SK-N-SH treated with all-trans-retinoic acid at 6 μM for 48 hours (cell line): ENCODE measurements at regions not wholly inside any gene's neighbourhood (a gene's known extent, or its start where the extent isn't known, plus 50 kb on each side); places are given as distances from the start of the nearest gene placed in this dataset.

Experiments
- ARNTL ChIP-seq: fragments of 450-650 bp; formaldehyde crosslinking; IDR thresholded peaks from 2 replicates; pipeline ENCODE4 v1.5.0; 2020; ENCODE audit warnings: low read depth, mild to moderate bottlenecking, moderate library complexity, borderline replicate concordance
- ISL1 ChIP-seq: fragments of 250-450 bp; sonication (Bioruptor Pico); IDR thresholded peaks from 2 replicates; pipeline ENCODE4 v2.1.2; 2022; ENCODE audit warnings: mild to moderate bottlenecking, moderate library complexity
- ZC3H10 ChIP-seq: fragments of 250-450 bp; sonication (Bioruptor Pico); IDR thresholded peaks from 2 replicates; pipeline ENCODE4 v1.5.1; 2021; ENCODE audit warnings: mild to moderate bottlenecking, moderate library complexity
- ZNF565 ChIP-seq: fragments of 450-650 bp; formaldehyde crosslinking; conservative IDR thresholded peaks from 2 replicates; pipeline ENCODE4 v1.5.0; 2020; ENCODE audit warnings: low read depth, mild to moderate bottlenecking, moderate library complexity

DNA sequence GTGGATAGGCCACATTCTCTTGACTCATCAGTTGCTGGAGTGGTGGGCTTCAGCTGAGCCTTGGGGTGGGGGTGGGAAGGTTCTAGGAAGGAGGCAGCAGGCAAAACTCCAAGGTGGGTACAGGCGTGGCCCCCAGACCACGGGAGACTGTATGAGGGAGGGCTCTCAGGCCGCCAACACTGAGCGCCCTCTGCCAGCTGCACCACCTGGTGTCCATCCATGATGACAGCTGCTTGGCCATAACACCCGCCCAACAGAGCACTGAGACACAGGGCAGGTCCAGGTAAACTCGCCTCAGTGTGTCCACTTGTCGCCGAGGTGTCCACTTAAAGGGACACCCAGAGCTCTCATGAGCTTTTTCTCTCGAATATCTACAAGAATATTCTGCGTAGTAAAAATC is 133.5 kb downstream of the C16orf95 start:
- no peak for TF ChIP-seq ISL1 (CRISPR knock-in tag)
- no peak for TF ChIP-seq ZC3H10 (CRISPR knock-in tag)
- no peak for TF ChIP-seq ZNF565 (CRISPR knock-in tag)
- no peak for TF ChIP-seq ARNTL (CRISPR knock-in tag)
